NCI-H82 treated with DMSO at 0.1 percent for 48 hours (cell line): ENCODE measurements at regions not wholly inside any gene's neighbourhood (a gene's known extent, or its start where the extent isn't known, plus 50 kb on each side); places are given as distances from the start of the nearest gene placed in this dataset.
A peak's percentile ranks its signal among the peaks of the same experiment; 100 is the strongest.

Experiments used
- DNase-seq: peaks from one replicate; lab custom pipeline; 2025; ENCODE audit not compliant: unreplicated experiment; lab: John Stamatoyannopoulos, UW

- DNase-seq, result no peak
These were observed 1365.2 kb upstream of the ADGRL3 start for GRCh38 chr4:59834943-59835342.

- DNase-seq, result no peak
These were observed 1362.4 kb upstream of the ADGRL3 start for GRCh38 chr4:59837751-59838150.

GRCh38 chr4:59838236-59838635 lies 1361.9 kb upstream of the ADGRL3 start:
- peak; percentile 65 for DNase-seq

- peak; percentile 65 for DNase-seq
These were observed 1358.4 kb upstream of the ADGRL3 start for GRCh38 chr4:59841698-59842097.

GRCh38 chr4:59848457-59848856 lies 1351.7 kb upstream of the ADGRL3 start:
- no peak for DNase-seq

- DNase-seq, result no peak
These were observed 1344.3 kb upstream of the ADGRL3 start for GRCh38 chr4:59855630-59856352.

GRCh38 chr4:59869056-59869455 lies 1331.1 kb upstream of the ADGRL3 start:
- DNase-seq, result no peak

- no peak for DNase-seq
These were observed 1330.6 kb upstream of the ADGRL3 start for GRCh38 chr4:59869559-59869958.

- DNase-seq, result no peak
These were observed 1318.5 kb upstream of the ADGRL3 start for GRCh38 chr4:59881632-59882031.

GRCh38 chr4:59904331-59904730 lies 1295.8 kb upstream of the ADGRL3 start:
- DNase-seq, result no peak

- DNase-seq, result no peak
These were observed 1279.7 kb upstream of the ADGRL3 start for GRCh38 chr4:59920416-59920815.

GRCh38 chr4:59925290-59925689 lies 1274.8 kb upstream of the ADGRL3 start:
- DNase-seq, result no peak

- DNase-seq, result no peak
These were observed 1263.6 kb upstream of the ADGRL3 start for GRCh38 chr4:59936566-59936965.

- DNase-seq, result no peak
These were observed 1262.0 kb upstream of the ADGRL3 start for GRCh38 chr4:59938166-59938565.

- DNase-seq, result no peak
These were observed 1254.8 kb upstream of the ADGRL3 start for GRCh38 chr4:59945277-59945676.

GRCh38 chr4:59945716-59946115 lies 1254.4 kb upstream of the ADGRL3 start:
- DNase-seq, result no peak

- DNase-seq, result no peak
These were observed 1243.8 kb upstream of the ADGRL3 start for GRCh38 chr4:59956366-59956765.

- no peak for DNase-seq
These were observed 1240.0 kb upstream of the ADGRL3 start for GRCh38 chr4:59960143-59960542.

GRCh38 chr4:59966758-59967157 lies 1233.4 kb upstream of the ADGRL3 start:
- DNase-seq, result no peak

- DNase-seq, result no peak
These were observed 1231.3 kb upstream of the ADGRL3 start for GRCh38 chr4:59968796-59969195.

- no peak for DNase-seq
These were observed 1230.2 kb upstream of the ADGRL3 start for GRCh38 chr4:59969909-59970308.

- DNase-seq, result no peak
These were observed 1228.2 kb upstream of the ADGRL3 start for GRCh38 chr4:59971952-59972351.

- DNase-seq, result no peak
These were observed 1226.6 kb upstream of the ADGRL3 start for GRCh38 chr4:59973492-59973891.
